GM19455 (cell line): ENCODE measurements at regions not wholly inside any gene's neighbourhood (a gene's known extent, or its start where the extent isn't known, plus 50 kb on each side); places are given as distances from the start of the nearest gene placed in this dataset.

Source experiments
- ATAC-seq: cut with Tn5 transposase; IDR thresholded peaks from one replicate; pipeline ENCODE4 v1.9.1; 2021; ENCODE audit not compliant: unreplicated experiment

- ATAC-seq, result no peak
These were observed 1112.9 kb upstream of the AUTS2 start for GRCh38 chr7:68485253-68485917.

GRCh38 chr7:68488341-68489060 is 1109.8 kb upstream of the AUTS2 start:
- no peak for ATAC-seq

- no peak for ATAC-seq
These were observed 1106.5 kb upstream of the AUTS2 start for GRCh38 chr7:68491523-68492358.

GRCh38 chr7:68492359-68492690 is 1106.0 kb upstream of the AUTS2 start:
- no peak for ATAC-seq

GRCh38 chr7:68503400-68503799 is 1094.9 kb upstream of the AUTS2 start:
- ATAC-seq, result no peak

GRCh38 chr7:68504716-68505115 is 1093.6 kb upstream of the AUTS2 start:
- no peak for ATAC-seq

GRCh38 chr7:68505721-68506120 is 1092.6 kb upstream of the AUTS2 start:
- ATAC-seq, result no peak

- ATAC-seq, result no peak
These were observed 1090.6 kb upstream of the AUTS2 start for GRCh38 chr7:68507668-68508067.

- ATAC-seq, result no peak
These were observed 1089.2 kb upstream of the AUTS2 start for GRCh38 chr7:68509054-68509453.

GRCh38 chr7:68509603-68510002 is 1088.7 kb upstream of the AUTS2 start:
- no peak for ATAC-seq

- ATAC-seq, result no peak
These were observed 1087.0 kb upstream of the AUTS2 start for GRCh38 chr7:68511281-68511680.

- ATAC-seq, result no peak
These were observed 1085.8 kb upstream of the AUTS2 start for GRCh38 chr7:68512466-68512865.

- ATAC-seq, result no peak
These were observed 1080.2 kb upstream of the AUTS2 start for GRCh38 chr7:68518060-68518459.

- no peak for ATAC-seq
These were observed 1074.1 kb upstream of the AUTS2 start for GRCh38 chr7:68524126-68524525.

- no peak for ATAC-seq
These were observed 1069.1 kb upstream of the AUTS2 start for GRCh38 chr7:68529221-68529620.

- ATAC-seq, result no peak
These were observed 1063.0 kb upstream of the AUTS2 start for GRCh38 chr7:68535266-68535665.

- no peak for ATAC-seq
These were observed 1061.1 kb upstream of the AUTS2 start for GRCh38 chr7:68537051-68537773.

- no peak for ATAC-seq
These were observed 1060.6 kb upstream of the AUTS2 start for GRCh38 chr7:68537774-68538071.

- ATAC-seq, result no peak
These were observed 1055.4 kb upstream of the AUTS2 start for GRCh38 chr7:68542831-68543230.

GRCh38 chr7:68544851-68545250 is 1053.4 kb upstream of the AUTS2 start:
- ATAC-seq, result no peak

GRCh38 chr7:68547181-68547580 is 1051.1 kb upstream of the AUTS2 start:
- no peak for ATAC-seq

GRCh38 chr7:68547799-68548198 is 1050.5 kb upstream of the AUTS2 start:
- ATAC-seq, result no peak
